ENCODE measurements at regions not wholly inside any gene's neighbourhood (a gene's known extent, or its start where the extent isn't known, plus 50 kb on each side); places are given as distances from the start of the nearest gene placed in this dataset.

DNA sequence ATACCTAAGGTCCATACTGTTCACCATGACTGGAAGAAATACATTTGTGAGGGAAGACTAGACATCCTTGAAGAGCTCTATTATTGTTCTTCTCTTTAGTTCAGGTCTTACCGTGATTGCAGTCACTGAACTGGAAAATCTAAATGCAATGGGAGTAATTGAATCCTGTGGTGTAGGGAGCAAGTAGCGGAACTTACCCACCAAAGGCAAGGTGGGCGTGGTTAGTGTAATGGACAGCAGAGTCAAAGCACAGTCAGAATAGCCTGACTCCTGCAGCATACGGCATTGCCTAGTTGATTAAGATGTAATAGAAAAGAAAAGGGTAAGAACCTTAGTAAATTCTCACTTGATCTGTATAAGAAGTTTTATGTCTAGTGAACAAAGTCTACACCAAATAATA lies 679.7 kb upstream of the EPHA7 start:
- Histone ChIP-seq H3K27ac (ENCODE audit: low read depth, low read length) (no peak overlapping the region), H3K4me2 (ENCODE audit: low read length) (no peak overlapping the region), H3K4me3 (ENCODE audit: low read length) (no peak overlapping the region), H3K79me1 (ENCODE audit: low read length) (no peaks in the 10 kb centered on the region), H3K4me1 (ENCODE audit: control insufficient read depth, low read depth, low read length) (no peaks in the 10 kb centered on the region), H3K56ac (ENCODE audit: low read length) (no peak overlapping the region), H3K79me2 (ENCODE audit: control insufficient read depth, insufficient read depth, low read length) (no peaks in the 10 kb centered on the region), H3K4ac (ENCODE audit: low read depth, low read length) (no peak overlapping the region), H3K18ac (ENCODE audit: low read length) (no peak overlapping the region), H2BK5ac (ENCODE audit: low read length) (no peak overlapping the region), H4K8ac (ENCODE audit: low read depth, low read length) (no peak overlapping the region), H3K9ac (ENCODE audit: low read length) (no peak overlapping the region), H2BK120ac (ENCODE audit: low read depth, low read length) (no peak overlapping the region), H3K23ac (ENCODE audit: low read length) (no peak overlapping the region), H3K27me3 (ENCODE audit: insufficient read depth, low read length, poor library complexity) (no peaks in the 10 kb centered on the region), H3K36me3 (ENCODE audit: control insufficient read depth, insufficient read depth, low read length) (no peaks in the 10 kb centered on the region), H4K5ac (ENCODE audit: low read length) (no peak overlapping the region), H2BK15ac (replicated peaks; ENCODE audit: low read depth) (no peak overlapping the region), H2AK5ac (ENCODE audit: low read length) (no peak overlapping the region)
- no CpG with 5 or more reads among the region's 4 CpGs for WGBS (ENCODE audit: extremely low coverage, insufficient coverage, low lambda C conversion rate)
- DNase-seq: no peak

GRCh38 chr6:94095961-94096360 lies 676.6 kb upstream of the EPHA7 start:
- Histone ChIP-seq H4K5ac (ENCODE audit: low read length) (no peak overlapping the region), H3K79me1 (ENCODE audit: low read length) (no peaks in the 10 kb centered on the region), H3K56ac (ENCODE audit: low read length) (no peak overlapping the region), H2BK15ac (replicated peaks; ENCODE audit: low read depth) (no peak overlapping the region), H3K4me2 (ENCODE audit: low read length) (no peak overlapping the region), H3K4ac (ENCODE audit: low read depth, low read length) (no peak overlapping the region), H3K36me3 (ENCODE audit: control insufficient read depth, insufficient read depth, low read length) (no peaks in the 10 kb centered on the region), H2AK5ac (ENCODE audit: low read length) (no peak overlapping the region), H3K4me3 (ENCODE audit: low read length) (no peak overlapping the region), H4K8ac (ENCODE audit: low read depth, low read length) (no peak overlapping the region), H3K27ac (ENCODE audit: low read depth, low read length) (no peak overlapping the region), H3K4me1 (ENCODE audit: control insufficient read depth, low read depth, low read length) (no peaks in the 10 kb centered on the region), H2BK120ac (ENCODE audit: low read depth, low read length) (no peak overlapping the region), H3K23ac (ENCODE audit: low read length) (no peak overlapping the region), H2BK5ac (ENCODE audit: low read length) (no peak overlapping the region), H3K18ac (ENCODE audit: low read length) (no peak overlapping the region), H3K9ac (ENCODE audit: low read length) (no peak overlapping the region), H3K79me2 (ENCODE audit: control insufficient read depth, insufficient read depth, low read length) (no peaks in the 10 kb centered on the region), H3K27me3 (ENCODE audit: insufficient read depth, low read length, poor library complexity) (no peaks in the 10 kb centered on the region)
- no peak for DNase-seq
- WGBS (ENCODE audit: extremely low coverage, insufficient coverage, low lambda C conversion rate): no CpG with 5 or more reads among the region's 1 CpG

DNA sequence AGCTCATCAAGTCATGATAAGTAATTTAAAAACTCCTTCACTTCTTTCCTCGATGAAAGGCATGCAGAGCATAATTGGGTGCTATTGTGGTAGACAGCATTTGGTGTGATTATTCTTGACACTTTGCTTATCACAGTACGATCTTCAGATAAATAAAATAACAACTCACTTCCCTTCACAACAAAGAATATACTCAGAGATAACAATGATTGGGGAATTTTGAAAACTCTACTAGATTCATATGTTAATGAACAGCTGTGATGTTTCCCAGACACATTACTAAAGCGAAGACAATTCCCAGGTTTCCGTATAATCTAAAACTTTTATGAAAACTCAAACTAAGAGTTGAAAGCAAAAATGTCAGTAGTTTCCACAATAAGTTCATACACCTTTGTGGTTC lies 670.6 kb upstream of the EPHA7 start:
- Histone ChIP-seq H2BK15ac (replicated peaks; ENCODE audit: low read depth) (no peak overlapping the region), H3K79me2 (ENCODE audit: control insufficient read depth, insufficient read depth, low read length) (no peaks in the 10 kb centered on the region), H2BK120ac (ENCODE audit: low read depth, low read length) (no peak overlapping the region), H2BK5ac (ENCODE audit: low read length) (no peak overlapping the region), H4K5ac (ENCODE audit: low read length) (no peak overlapping the region), H3K27me3 (ENCODE audit: insufficient read depth, low read length, poor library complexity) (no peaks in the 10 kb centered on the region), H3K4ac (ENCODE audit: low read depth, low read length) (no peak overlapping the region), H4K8ac (ENCODE audit: low read depth, low read length) (no peak overlapping the region), H3K27ac (ENCODE audit: low read depth, low read length) (no peak overlapping the region), H3K79me1 (ENCODE audit: low read length) (no peaks in the 10 kb centered on the region), H3K56ac (ENCODE audit: low read length) (no peak overlapping the region), H3K4me3 (ENCODE audit: low read length) (no peak overlapping the region), H3K36me3 (ENCODE audit: control insufficient read depth, insufficient read depth, low read length) (no peaks in the 10 kb centered on the region), H3K4me2 (ENCODE audit: low read length) (no peak overlapping the region), H3K18ac (ENCODE audit: low read length) (no peak overlapping the region), H3K23ac (ENCODE audit: low read length) (no peak overlapping the region), H3K4me1 (ENCODE audit: control insufficient read depth, low read depth, low read length) (no peaks in the 10 kb centered on the region), H3K9ac (ENCODE audit: low read length) (no peak overlapping the region), H2AK5ac (ENCODE audit: low read length) (no peak overlapping the region)
- WGBS (ENCODE audit: extremely low coverage, insufficient coverage, low lambda C conversion rate): no CpG with 5 or more reads among the region's 4 CpGs
- peak; percentile 71 for DNase-seq

DNA sequence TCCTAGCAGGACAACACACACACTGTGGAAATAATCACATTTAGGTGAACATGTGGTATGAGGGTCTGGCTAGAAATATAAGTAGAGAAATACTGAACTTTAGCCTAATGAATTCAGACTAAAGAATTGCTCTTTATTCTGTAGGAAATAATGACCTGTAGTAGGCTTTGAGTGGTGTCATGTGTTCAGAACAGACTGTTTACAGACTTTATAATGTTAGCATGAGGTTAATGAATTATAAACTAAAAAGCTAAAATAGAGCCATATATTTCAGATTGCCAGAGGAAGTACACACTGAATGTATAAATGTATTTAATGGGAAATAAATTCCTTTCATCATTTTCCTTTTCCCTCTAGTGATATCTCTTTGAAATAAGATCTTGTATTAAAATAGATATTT lies 669.5 kb upstream of the EPHA7 start:
- no peaks in the 10 kb centered on the region for H3K79me1 ChIP-seq (ENCODE audit: low read length)
- H3K18ac ChIP-seq (ENCODE audit: low read length): no peak overlapping the region
- no peak overlapping the region for H3K4ac ChIP-seq (ENCODE audit: low read depth, low read length)
- H2BK5ac ChIP-seq (ENCODE audit: low read length): peak overlapping the region; percentile 34
- H3K27me3 ChIP-seq (ENCODE audit: insufficient read depth, low read length, poor library complexity): no peaks in the 10 kb centered on the region
- no peak overlapping the region for H3K9ac ChIP-seq (ENCODE audit: low read length)
- H3K36me3 ChIP-seq (ENCODE audit: control insufficient read depth, insufficient read depth, low read length): no peaks in the 10 kb centered on the region
- H2BK120ac ChIP-seq (ENCODE audit: low read depth, low read length): no peak overlapping the region
- H4K5ac ChIP-seq (ENCODE audit: low read length): no peak overlapping the region
- H3K79me2 ChIP-seq (ENCODE audit: control insufficient read depth, insufficient read depth, low read length): no peaks in the 10 kb centered on the region
- H2BK15ac ChIP-seq (replicated peaks; ENCODE audit: low read depth): peak overlapping the region; percentile 57
- no peak overlapping the region for H3K4me2 ChIP-seq (ENCODE audit: low read length)
- no peaks in the 10 kb centered on the region for H3K4me1 ChIP-seq (ENCODE audit: control insufficient read depth, low read depth, low read length)
- H3K23ac ChIP-seq (ENCODE audit: low read length): no peak overlapping the region
- no peak overlapping the region for H3K56ac ChIP-seq (ENCODE audit: low read length)
- no peak for DNase-seq
- H3K27ac ChIP-seq (ENCODE audit: low read depth, low read length): no peak overlapping the region
- H2AK5ac ChIP-seq (ENCODE audit: low read length): no peak overlapping the region
- no peak overlapping the region for H3K4me3 ChIP-seq (ENCODE audit: low read length)
- no peak overlapping the region for H4K8ac ChIP-seq (ENCODE audit: low read depth, low read length)

DNA sequence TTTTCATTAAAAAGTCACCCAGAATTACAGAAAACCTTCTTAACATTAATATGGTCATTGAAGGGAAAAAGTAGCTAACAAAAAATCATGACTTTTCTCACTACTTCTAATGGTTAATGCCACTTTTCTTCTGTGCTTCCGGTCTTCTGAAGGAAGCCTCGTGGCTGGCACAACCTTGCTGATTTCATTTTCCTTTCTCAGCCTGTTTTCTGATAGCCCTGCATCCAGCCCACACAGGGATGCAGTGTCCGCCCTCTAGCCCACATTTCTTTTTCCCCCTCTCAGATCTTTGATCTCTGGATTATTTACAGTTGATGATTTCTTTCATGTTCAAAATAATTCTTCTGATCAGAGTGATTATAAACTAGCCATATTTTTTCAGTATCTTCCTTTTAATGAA lies 655.4 kb upstream of the EPHA7 start:
- no peaks in the 10 kb centered on the region for H3K79me1 ChIP-seq (ENCODE audit: low read length)

DNA sequence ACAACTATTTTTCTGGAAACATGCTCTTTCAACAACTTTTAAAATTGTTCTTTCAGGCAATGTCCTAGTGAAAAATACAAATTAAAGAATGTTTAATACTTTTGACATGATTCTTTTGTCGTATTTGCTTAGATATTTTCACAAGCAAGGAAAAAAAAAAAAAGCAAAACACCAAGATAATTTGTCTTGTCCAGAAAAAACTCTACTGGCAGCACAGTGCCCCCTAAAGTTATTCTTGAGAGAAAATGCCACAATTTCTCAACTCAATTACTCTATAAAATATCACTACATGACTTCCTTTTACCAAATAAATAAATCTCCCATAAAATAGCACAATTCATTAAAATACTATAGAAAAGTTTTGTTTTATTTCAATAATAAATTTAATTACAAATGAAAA lies 652.5 kb upstream of the EPHA7 start:
- H3K4me1 ChIP-seq (ENCODE audit: control insufficient read depth, low read depth, low read length): no peaks in the 10 kb centered on the region
- no peaks in the 10 kb centered on the region for H3K79me1 ChIP-seq (ENCODE audit: low read length)
- H3K18ac ChIP-seq (ENCODE audit: low read length): no peak overlapping the region
- H4K8ac ChIP-seq (ENCODE audit: low read depth, low read length): no peak overlapping the region
- H2BK15ac ChIP-seq (replicated peaks; ENCODE audit: low read depth): no peak overlapping the region
- no peak overlapping the region for H4K5ac ChIP-seq (ENCODE audit: low read length)
- H3K56ac ChIP-seq (ENCODE audit: low read length): no peak overlapping the region
- H3K4me3 ChIP-seq (ENCODE audit: low read length): no peak overlapping the region
- DNase-seq: no peak
- H2BK120ac ChIP-seq (ENCODE audit: low read depth, low read length): no peak overlapping the region
- no peaks in the 10 kb centered on the region for H3K36me3 ChIP-seq (ENCODE audit: control insufficient read depth, insufficient read depth, low read length)
- no peak overlapping the region for H3K9ac ChIP-seq (ENCODE audit: low read length)
- H3K27ac ChIP-seq (ENCODE audit: low read depth, low read length): no peak overlapping the region
- H3K27me3 ChIP-seq (ENCODE audit: insufficient read depth, low read length, poor library complexity): no peaks in the 10 kb centered on the region
- H2AK5ac ChIP-seq (ENCODE audit: low read length): no peak overlapping the region
- no peak overlapping the region for H2BK5ac ChIP-seq (ENCODE audit: low read length)
- H3K23ac ChIP-seq (ENCODE audit: low read length): no peak overlapping the region
- no peaks in the 10 kb centered on the region for H3K79me2 ChIP-seq (ENCODE audit: control insufficient read depth, insufficient read depth, low read length)
- H3K4me2 ChIP-seq (ENCODE audit: low read length): no peak overlapping the region
- H3K4ac ChIP-seq (ENCODE audit: low read depth, low read length): no peak overlapping the region
- WGBS (ENCODE audit: extremely low coverage, insufficient coverage, low lambda C conversion rate): no CpG with 5 or more reads among the region's 1 CpG

More for the DNA sequence above, 655.4 kb upstream of the EPHA7 start:
- Histone ChIP-seq H3K4me2 (ENCODE audit: low read length) (no peak overlapping the region), H2BK5ac (ENCODE audit: low read length) (no peak overlapping the region), H3K9ac (ENCODE audit: low read length) (no peak overlapping the region), H4K5ac (ENCODE audit: low read length) (no peak overlapping the region), H3K27ac (ENCODE audit: low read depth, low read length) (no peak overlapping the region), H3K79me2 (ENCODE audit: control insufficient read depth, insufficient read depth, low read length) (no peaks in the 10 kb centered on the region), H3K4me1 (ENCODE audit: control insufficient read depth, low read depth, low read length) (no peaks in the 10 kb centered on the region), H3K4me3 (ENCODE audit: low read length) (no peak overlapping the region), H3K36me3 (ENCODE audit: control insufficient read depth, insufficient read depth, low read length) (no peaks in the 10 kb centered on the region), H3K18ac (ENCODE audit: low read length) (no peak overlapping the region), H3K56ac (ENCODE audit: low read length) (no peak overlapping the region), H4K8ac (ENCODE audit: low read depth, low read length) (no peak overlapping the region), H3K27me3 (ENCODE audit: insufficient read depth, low read length, poor library complexity) (no peaks in the 10 kb centered on the region), H3K23ac (ENCODE audit: low read length) (no peak overlapping the region), H2AK5ac (ENCODE audit: low read length) (no peak overlapping the region), H2BK120ac (ENCODE audit: low read depth, low read length) (no peak overlapping the region), H2BK15ac (replicated peaks; ENCODE audit: low read depth) (no peak overlapping the region), H3K4ac (ENCODE audit: low read depth, low read length) (no peak overlapping the region)
- WGBS (ENCODE audit: extremely low coverage, insufficient coverage, low lambda C conversion rate): no CpG with 5 or more reads among the region's 3 CpGs
- DNase-seq: no peak
